Sigmoid colon (tissue), 4 donors: ENCODE measurements at regions not wholly inside any gene's neighbourhood (a gene's known extent, or its start where the extent isn't known, plus 50 kb on each side); places are given as distances from the start of the nearest gene placed in this dataset.

Experiments used
- CTCF ChIP-seq, 4 experiments: fragments of 450-650 bp in 3 of 4; fragments of 200-600 bp in 1 of 4; IDR thresholded peaks; one replicate each; pipeline ENCODE4 v1.5.1; 2016 to 2019; ENCODE audit warnings: antibody characterized with exemption in 4 of 4, mild to moderate bottlenecking in 3 of 4, moderate library complexity in 2 of 4
- EP300 ChIP-seq, 4 donors: sonication (generic); formaldehyde crosslinking; IDR thresholded peaks; one replicate each; pipeline ENCODE4 v1.6.1; 2017; ENCODE audit warnings: antibody characterized with exemption in 4 of 4
- POLR2AphosphoS5 ChIP-seq, 4 donors: sonication (generic); formaldehyde crosslinking; IDR thresholded peaks; one replicate each; pipeline ENCODE4 v1.6.1; 2017; ENCODE audit warnings: antibody characterized with exemption in 4 of 4

GRCh38 chr16:85187447-85187846 lies 75.2 kb upstream of the CIBAR2 start:
- TF ChIP-seq POLR2AphosphoS5 (IDR thresholded peaks at IDR 0.05) (no peak), CTCF (IDR thresholded peaks at IDR 0.05) (no peak), EP300 (IDR thresholded peaks at IDR 0.05) (no peak)
